ENCODE measurements at regions not wholly inside any gene's neighbourhood (a gene's known extent, or its start where the extent isn't known, plus 50 kb on each side); places are given as distances from the start of the nearest gene placed in this dataset.

- TF ChIP-seq CTCF (conservative IDR thresholded peaks at IDR 0.05; ENCODE audit: low read length) (no peak), EZH2phosphoT487 (IDR thresholded peaks at IDR 0.05; ENCODE audit: borderline replicate concordance, low read depth, low read length) (no peak)
Measured at GRCh38 chr15:39135989-39136388, 444.9 kb upstream of the THBS1 start.

Measured in OCI-LY7 (cell line).